ENCODE measurements at regions not wholly inside any gene's neighbourhood (a gene's known extent, or its start where the extent isn't known, plus 50 kb on each side); places are given as distances from the start of the nearest gene placed in this dataset.

GRCh38 chr13:62663767-62664166 is 1248.1 kb upstream of the PCDH20 start:
- ATAC-seq (peak; percentile 78), DNase-seq (ENCODE audit: low spot score) (no peak)
- Histone ChIP-seq H3K9me2 (ENCODE audit: insufficient read depth) (no peaks in the 10 kb centered on the region), H3K4me3 (no peak overlapping the region), H3K4me1 (ENCODE audit: insufficient read depth) (no peaks in the 10 kb centered on the region), H3K36me3 (ENCODE audit: insufficient read depth) (no peaks in the 10 kb centered on the region), H3K79me2 (replicated peaks; ENCODE audit: insufficient read depth) (no peaks in the 10 kb centered on the region), H4K20me1 (replicated peaks; ENCODE audit: insufficient read depth) (no peaks in the 10 kb centered on the region), H3K27me3 (ENCODE audit: insufficient read depth) (no peaks in the 10 kb centered on the region), H3K4me2 (no peak overlapping the region), H2AFZ (no peak overlapping the region), H3F3A (replicated peaks; ENCODE audit: low read depth) (no peaks in the 10 kb centered on the region), H3K27ac (ENCODE audit: low read depth) (no peak overlapping the region)
- no peak overlapping the region for H3K4me3 Mint-ChIP-seq
- TF ChIP-seq STAT1 (IDR thresholded peaks at IDR 0.05; ENCODE audit: unreplicated experiment) (no peak), CREB1 (CRISPR knock-in tag; IDR thresholded peaks at IDR 0.05; ENCODE audit: low read depth) (no peak), ZNF331 (CRISPR knock-in tag; IDR thresholded peaks at IDR 0.05; ENCODE audit: low read depth) (no peak), EZH2 (IDR thresholded peaks at IDR 0.05; ENCODE audit: low read depth, unreplicated experiment) (no peak), REST (IDR thresholded peaks at IDR 0.05; ENCODE audit: unreplicated experiment) (no peak), ZNF462 (CRISPR knock-in tag; IDR thresholded peaks at IDR 0.05) (no peak), JUNB (IDR thresholded peaks at IDR 0.05; ENCODE audit: unreplicated experiment) (no peak)
- H3K27me3 Mint-ChIP-seq (ENCODE audit: insufficient read depth, low read depth, poor library complexity) = no peaks in the 10 kb centered on the region
- H3K4me1 Mint-ChIP-seq = peaks cover 8% of the 10 kb centered on the region
- H3K36me3 Mint-ChIP-seq (ENCODE audit: low read depth) = no peaks in the 10 kb centered on the region
- H3K9me3 Mint-ChIP-seq = no peaks in the 10 kb centered on the region
- no peak overlapping the region for H3K27ac Mint-ChIP-seq

All from GM23338 (cell line).